Ammon's horn (tissue), 1 donor: ENCODE measurements at regions not wholly inside any gene's neighbourhood (a gene's known extent, or its start where the extent isn't known, plus 50 kb on each side); places are given as distances from the start of the nearest gene placed in this dataset.

Source experiments
- DNase-seq: peaks from one replicate; pipeline ENCODE4 v3.0.0-alpha.2; 2016; ENCODE audit warnings: low spot score

GRCh38 chr7:22005151-22005550, 59.5 kb upstream of the CDCA7L start:
- DNase-seq = no peak

GRCh38 chr7:22002726-22003125, 57.0 kb upstream of the CDCA7L start:
- DNase-seq = no peak

- DNase-seq = peak; percentile 65
Measured at GRCh38 chr7:22001345-22002004, 55.8 kb upstream of the CDCA7L start.

GRCh38 chr7:21999896-22000295, 54.2 kb upstream of the CDCA7L start:
- no peak for DNase-seq

- no peak for DNase-seq
Measured at GRCh38 chr7:21996641-21997040, 50.9 kb upstream of the CDCA7L start.
